Gastrocnemius medialis (tissue), 4 donors: ENCODE measurements at regions not wholly inside any gene's neighbourhood (a gene's known extent, or its start where the extent isn't known, plus 50 kb on each side); places are given as distances from the start of the nearest gene placed in this dataset.

Source experiments
- POLR2A ChIP-seq, 2 donors: fragments of 450-650 bp; IDR thresholded peaks; one replicate each; pipeline ENCODE4 v1.6.1; 2017; ENCODE audit warnings: antibody characterized with exemption in 2 of 2, mild to moderate bottlenecking in 2 of 2, moderate library complexity in 2 of 2
- TF ChIP-seq, protein P1 (sequence below), 5 experiments: fragments of 450-650 bp in 3 of 5; fragments of 200-600 bp in 2 of 5; sonication (generic) in 2 of 5; IDR thresholded peaks in 4 of 5; conservative IDR thresholded peaks in 1 of 5; 1 replicate in 4 of 5; 2 replicates in 1 of 5; pipeline ENCODE4 v1.5.1; 2016 to 2019; ENCODE audit warnings: antibody characterized with exemption in 5 of 5, mild to moderate bottlenecking in 3 of 5, moderate library complexity in 3 of 5

DNA sequence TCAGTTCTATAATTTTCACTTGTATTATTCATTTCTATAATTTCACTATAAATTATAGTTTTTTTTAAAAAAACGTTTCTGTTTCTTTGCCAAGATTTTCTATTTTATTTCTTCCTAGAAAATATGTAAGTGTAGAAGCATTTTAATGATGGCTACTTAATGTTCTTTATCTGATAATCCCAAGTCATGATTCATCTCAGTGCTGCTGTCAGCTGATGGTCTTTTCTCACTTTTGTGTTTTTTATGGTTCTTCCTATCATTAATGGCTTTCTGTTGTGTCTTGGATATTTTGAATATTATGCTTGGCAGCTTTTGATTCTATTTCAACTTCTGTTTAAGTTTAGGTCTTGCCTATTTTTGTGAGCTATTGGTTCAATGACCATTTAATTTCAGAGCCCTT, 268.6 kb downstream of the BAMBI start:
- TF ChIP-seq, protein P1, sequence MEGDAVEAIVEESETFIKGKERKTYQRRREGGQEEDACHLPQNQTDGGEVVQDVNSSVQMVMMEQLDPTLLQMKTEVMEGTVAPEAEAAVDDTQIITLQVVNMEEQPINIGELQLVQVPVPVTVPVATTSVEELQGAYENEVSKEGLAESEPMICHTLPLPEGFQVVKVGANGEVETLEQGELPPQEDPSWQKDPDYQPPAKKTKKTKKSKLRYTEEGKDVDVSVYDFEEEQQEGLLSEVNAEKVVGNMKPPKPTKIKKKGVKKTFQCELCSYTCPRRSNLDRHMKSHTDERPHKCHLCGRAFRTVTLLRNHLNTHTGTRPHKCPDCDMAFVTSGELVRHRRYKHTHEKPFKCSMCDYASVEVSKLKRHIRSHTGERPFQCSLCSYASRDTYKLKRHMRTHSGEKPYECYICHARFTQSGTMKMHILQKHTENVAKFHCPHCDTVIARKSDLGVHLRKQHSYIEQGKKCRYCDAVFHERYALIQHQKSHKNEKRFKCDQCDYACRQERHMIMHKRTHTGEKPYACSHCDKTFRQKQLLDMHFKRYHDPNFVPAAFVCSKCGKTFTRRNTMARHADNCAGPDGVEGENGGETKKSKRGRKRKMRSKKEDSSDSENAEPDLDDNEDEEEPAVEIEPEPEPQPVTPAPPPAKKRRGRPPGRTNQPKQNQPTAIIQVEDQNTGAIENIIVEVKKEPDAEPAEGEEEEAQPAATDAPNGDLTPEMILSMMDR (IDR thresholded peaks at IDR 0.05 in 4 of 5, conservative IDR thresholded peaks at IDR 0.05 in 1 of 5), result no peak
- no peak for TF ChIP-seq POLR2A (IDR thresholded peaks at IDR 0.05)
